Motor neuron (in vitro differentiated cells): ENCODE measurements at regions not wholly inside any gene's neighbourhood (a gene's known extent, or its start where the extent isn't known, plus 50 kb on each side); places are given as distances from the start of the nearest gene placed in this dataset.

Experiments
- ATAC-seq, 8 experiments: fragments of 200-7000 bp; cut with Tn5 transposase; replicated peaks in 6 of 8; 2 replicates each; pipeline ENCODE4 v1.8.0; 2021; ENCODE audit warnings: mild to moderate bottlenecking in 8 of 8, moderate library complexity in 8 of 8
- H3K27ac ChIP-seq, 2 donors: fragments of 250-450 bp; sonication (Bioruptor Pico); 2 replicates each; pipeline ENCODE4 v1.9.0; 2021; ENCODE audit warnings: antibody characterized with exemption in 2 of 2, mild to moderate bottlenecking in 2 of 2, moderate library complexity in 1 of 2
- H3K4me1 ChIP-seq, 2 donors: fragments of 250-450 bp; sonication (Bioruptor Pico); replicated peaks in 1 of 2; 2 replicates each; pipeline ENCODE4 v1.6.1; 2021; ENCODE audit warnings: antibody characterized with exemption in 2 of 2, mild to moderate bottlenecking in 2 of 2, moderate library complexity in 1 of 2
- H3K4me3 ChIP-seq, 5 donors: fragments of 250-450 bp; sonication (Bioruptor Pico); 2 replicates each; pipeline ENCODE4 v1.9.0; 2021; ENCODE audit warnings: antibody characterized with exemption in 5 of 5, mild to moderate bottlenecking in 5 of 5, moderate library complexity in 4 of 5
- WGBS, 10 experiments: fragments of 450-650 bp; shearing (Covaris generic); methylation state at CpG; one replicate each; pipeline ENCODE4 v1.0.0; 2022; 5-methylcytosine and 5-hydroxymethylcytosine counted together
- in situ Hi-C, 9 experiments: fragments of 400-800 bp; cut with MboI; loops; one replicate each; pipeline ENCODE4 v1.15.0; 2021; ENCODE audit warnings: low sequenced_read_pairs in 9 of 9, low pct_unique_long_range_greater_than_20kb in 2 of 9; ENCODE audit not compliant: unreplicated experiment in 9 of 9

- Histone ChIP-seq H3K4me1 (peaks cover 0 to 10% of the 10 kb centered on the region in 2 donors), H3K4me3 (no peak overlapping the region), H3K27ac (no peak overlapping the region)
- in situ Hi-C loops: no loop called here
- WGBS, 10 experiments: 0 to 88% (median 43%) methylated on average over 1 of the region's 1 CpG; no CpG with 5 or more reads in 2 of the 10 experiments
- ATAC-seq: peak in 2 of 8 experiments; percentile 16 to 22
Measured at GRCh38 chr4:162364651-162365050, 200.9 kb upstream of the FSTL5 start.

- H3K27ac ChIP-seq: no peak overlapping the region
- 0 to 83% (median 44%) methylated on average over 2 to 4 of the region's 4 CpGs; no CpG with 5 or more reads in 1 of the 10 experiments for WGBS, 10 experiments
- H3K4me3 ChIP-seq: no peak overlapping the region
- in situ Hi-C loops: no loop called here
- H3K4me1 ChIP-seq: peaks cover 0 to 10% of the 10 kb centered on the region in 2 donors
- ATAC-seq: no peak
Measured at GRCh38 chr4:162360369-162361149, 196.8 kb upstream of the FSTL5 start.

GRCh38 chr4:162356181-162356580 is 192.4 kb upstream of the FSTL5 start:
- H3K4me1 ChIP-seq: peaks cover 0 to 2% of the 10 kb centered on the region in 2 donors
- H3K27ac ChIP-seq: no peak overlapping the region
- no peak for ATAC-seq
- in situ Hi-C loops: no loop called here
- no peak overlapping the region for H3K4me3 ChIP-seq
- 0 to 100% (median 83%) methylated on average over 1 to 2 of the region's 2 CpGs for WGBS, 10 experiments

GRCh38 chr4:162352580-162353107 is 188.8 kb upstream of the FSTL5 start:
- Histone ChIP-seq H3K4me1 (no peaks in the 10 kb centered on the region), H3K4me3 (no peak overlapping the region), H3K27ac (no peak overlapping the region)
- in situ Hi-C loops: no loop called here
- no peak for ATAC-seq
- WGBS, 10 experiments: 10 to 100% (median 92%) methylated on average over 1 of the region's 1 CpG; no CpG with 5 or more reads in 2 of the 10 experiments

- Histone ChIP-seq H3K4me1 (no peaks in the 10 kb centered on the region), H3K4me3 (no peak overlapping the region), H3K27ac (no peak overlapping the region)
- in situ Hi-C loops: no loop called here
- 0 to 68% (median 33%) methylated on average over 1 to 2 of the region's 2 CpGs; no CpG with 5 or more reads in 1 of the 10 experiments for WGBS, 10 experiments
- no peak for ATAC-seq
Measured at GRCh38 chr4:162350331-162350730, 186.5 kb upstream of the FSTL5 start.

GRCh38 chr4:162349395-162349794 is 185.6 kb upstream of the FSTL5 start:
- WGBS, 10 experiments: 0 to 100% (median 58%) methylated on average over 2 of the region's 2 CpGs; no CpG with 5 or more reads in 2 of the 10 experiments
- H3K4me1 ChIP-seq: no peaks in the 10 kb centered on the region
- no peak overlapping the region for H3K27ac ChIP-seq
- no peak overlapping the region for H3K4me3 ChIP-seq
- no peak for ATAC-seq
- in situ Hi-C loops: no loop called here

GRCh38 chr4:162347842-162348213 is 184.0 kb upstream of the FSTL5 start:
- in situ Hi-C loops: no loop called here
- 5 to 100% (median 67%) methylated on average over 1 to 3 of the region's 3 CpGs; no CpG with 5 or more reads in 1 of the 10 experiments for WGBS, 10 experiments
- ATAC-seq: no peak
- no peak overlapping the region for H3K27ac ChIP-seq
- H3K4me3 ChIP-seq: no peak overlapping the region
- no peaks in the 10 kb centered on the region for H3K4me1 ChIP-seq

- Histone ChIP-seq H3K4me1 (no peaks in the 10 kb centered on the region), H3K4me3 (no peak overlapping the region), H3K27ac (no peak overlapping the region)
- ATAC-seq: no peak
- in situ Hi-C loops: no loop called here
- 0 to 76% (median 66%) methylated on average over 1 to 2 of the region's 2 CpGs for WGBS, 10 experiments
Measured at GRCh38 chr4:162347156-162347841, 183.5 kb upstream of the FSTL5 start.

GRCh38 chr4:162343967-162344366 is 180.2 kb upstream of the FSTL5 start:
- H3K4me1 ChIP-seq: no peaks in the 10 kb centered on the region
- 0 to 50% (median 0%) methylated on average over 1 of the region's 1 CpG for WGBS, 10 experiments
- H3K4me3 ChIP-seq: no peak overlapping the region
- no peak for ATAC-seq
- in situ Hi-C loops: no loop called here
- H3K27ac ChIP-seq: no peak overlapping the region

GRCh38 chr4:162341533-162341932 is 177.7 kb upstream of the FSTL5 start:
- Histone ChIP-seq H3K4me1 (no peaks in the 10 kb centered on the region), H3K4me3 (no peak overlapping the region), H3K27ac (no peak overlapping the region)
- 0 to 100% (median 50%) methylated on average over 1 to 2 of the region's 2 CpGs; no CpG with 5 or more reads in 1 of the 10 experiments for WGBS, 10 experiments
- no peak for ATAC-seq
- in situ Hi-C loops: no loop called here

- Histone ChIP-seq H3K4me1 (no peaks in the 10 kb centered on the region), H3K4me3 (no peak overlapping the region), H3K27ac (no peak overlapping the region)
- in situ Hi-C loops: no loop called here
- no peak for ATAC-seq
- 0 to 100% (median 93%) methylated on average over 1 to 3 of the region's 3 CpGs; no CpG with 5 or more reads in 1 of the 10 experiments for WGBS, 10 experiments
Measured at GRCh38 chr4:162323919-162324318, 160.1 kb upstream of the FSTL5 start.

GRCh38 chr4:162322054-162322453 is 158.3 kb upstream of the FSTL5 start:
- no peak overlapping the region for H3K27ac ChIP-seq
- H3K4me1 ChIP-seq: no peaks in the 10 kb centered on the region
- 16 to 95% (median 72%) methylated on average over 3 to 8 of the region's 8 CpGs; no CpG with 5 or more reads in 2 of the 10 experiments for WGBS, 10 experiments
- in situ Hi-C loops: no loop called here
- H3K4me3 ChIP-seq: no peak overlapping the region
- no peak for ATAC-seq

- no peak for ATAC-seq
- WGBS, 10 experiments: 90 to 92% methylated on average over 2 of the region's 2 CpGs; no CpG with 5 or more reads in 8 of the 10 experiments
- in situ Hi-C loops: no loop called here
Measured at GRCh38 chr4:162285753-162286152, 122.0 kb upstream of the FSTL5 start.

More at GRCh38 chr4:162285753-162286152, 122.0 kb upstream of the FSTL5 start:
- Histone ChIP-seq H3K27ac (no peak overlapping the region), H3K4me1 (no peaks in the 10 kb centered on the region), H3K4me3 (no peak overlapping the region)
